HG03521 (cell line): ENCODE measurements at regions not wholly inside any gene's neighbourhood (a gene's known extent, or its start where the extent isn't known, plus 50 kb on each side); places are given as distances from the start of the nearest gene placed in this dataset.

Source experiments
- ATAC-seq: cut with Tn5 transposase; IDR thresholded peaks from one replicate; pipeline ENCODE4 v1.9.1; 2021; ENCODE audit warnings: mild to moderate bottlenecking, moderate library complexity; ENCODE audit not compliant: unreplicated experiment

DNA sequence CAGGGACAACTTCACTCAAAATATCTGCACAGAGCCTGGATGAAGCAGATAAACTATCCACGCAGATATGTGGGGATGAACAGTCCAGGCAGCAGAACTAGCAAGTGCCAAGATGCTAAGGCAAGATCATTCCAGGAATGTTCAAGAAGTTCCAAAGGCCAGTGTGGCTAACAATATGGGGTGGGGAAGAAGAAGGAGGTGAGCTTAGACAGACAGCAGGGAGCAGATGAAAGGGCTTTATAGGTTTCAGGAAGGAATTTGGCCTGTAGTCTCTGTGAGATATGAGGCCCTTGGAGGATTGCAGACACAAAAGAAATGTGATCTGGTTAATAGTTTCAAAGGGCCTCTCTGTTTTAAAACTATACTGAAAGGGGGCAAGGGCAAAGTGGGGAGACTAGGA is 63.5 kb upstream of the PPM1H start:
- no peak for ATAC-seq

DNA sequence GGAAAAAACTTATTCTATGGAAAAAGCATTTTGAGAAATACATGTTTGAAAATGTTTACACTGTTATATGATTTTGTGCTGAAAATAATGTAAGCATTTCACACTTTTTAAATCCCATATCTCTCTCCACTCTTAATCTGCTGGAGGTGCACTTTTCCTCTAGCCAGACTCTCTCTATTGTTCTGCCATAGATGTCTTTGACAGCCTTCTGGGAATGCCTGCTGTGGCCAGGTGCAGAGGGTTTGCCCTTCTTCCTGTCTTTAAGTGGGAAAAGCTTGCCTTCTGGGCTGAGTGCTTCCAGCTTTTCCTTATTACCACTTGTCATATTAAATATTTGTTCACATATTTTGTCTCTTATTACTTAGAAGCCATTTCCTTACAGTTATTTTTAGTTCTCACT is 60.1 kb upstream of the PPM1H start:
- no peak for ATAC-seq

DNA sequence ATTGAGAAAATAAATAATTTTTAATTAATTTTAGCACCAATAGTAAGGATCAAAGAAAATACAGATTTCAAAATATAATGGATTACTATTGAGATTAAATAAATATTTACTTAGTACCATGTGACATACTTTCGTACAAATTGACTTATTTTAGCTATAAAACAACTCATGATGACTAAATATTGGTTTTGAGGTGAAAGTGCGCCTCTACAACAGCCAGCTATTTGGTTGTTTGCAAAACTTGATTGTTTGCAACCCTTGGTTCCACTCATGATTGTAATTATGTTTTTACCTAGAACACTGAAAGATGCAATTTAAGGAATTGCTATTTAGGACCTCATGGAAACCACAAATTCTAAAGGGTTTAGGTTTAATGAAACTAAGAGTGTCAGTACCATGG is 51.9 kb upstream of the PPM1H start:
- no peak for ATAC-seq
